Activated CD4-positive, alpha-beta T cell treated with anti-CD3 and anti-CD28 coated beads, Interleukin-2, amount 10 ng/mL, durations not matched to agents 7 days and 5 days (primary cell): ENCODE measurements at regions not wholly inside any gene's neighbourhood (a gene's known extent, or its start where the extent isn't known, plus 50 kb on each side); places are given as distances from the start of the nearest gene placed in this dataset.

Source experiments
- CTCF ChIA-PET: fragments of 350-600 bp; sonication (Branson Sonifier 250); formaldehyde crosslinking; loops from one replicate; lab custom pipeline; 2021; ENCODE audit warnings: antibody characterized with exemption; lab: Charles Lee
- POLR2A ChIA-PET: fragments of 350-600 bp; sonication (Branson Sonifier 250); formaldehyde crosslinking; loops from one replicate; lab custom pipeline; 2021; ENCODE audit warnings: antibody characterized with exemption; lab: Charles Lee
- DNase-seq: peaks from one replicate; pipeline ENCODE4 v3.0.0-alpha.2; 2020
- H3K27ac Mint-ChIP-seq: one replicate; pipeline ENCODE4 v1.8.0; 2021; ENCODE audit warnings: mild to moderate bottlenecking, moderate library complexity, mixed read lengths
- H3K27me3 Mint-ChIP-seq: one replicate; pipeline ENCODE4 v1.8.0; 2021; ENCODE audit warnings: mixed read lengths
- H3K36me3 Mint-ChIP-seq: one replicate; pipeline ENCODE4 v1.8.0; 2021; ENCODE audit warnings: low read depth, mixed read lengths
- H3K4me1 Mint-ChIP-seq: one replicate; pipeline ENCODE4 v1.8.0; 2021; ENCODE audit warnings: mixed read lengths
- H3K4me3 Mint-ChIP-seq: one replicate; pipeline ENCODE4 v1.8.0; 2021; ENCODE audit warnings: mild to moderate bottlenecking, moderate library complexity, mixed read lengths
- H3K9me3 Mint-ChIP-seq: one replicate; pipeline ENCODE4 v1.8.0; 2021; ENCODE audit warnings: mixed read lengths

DNA sequence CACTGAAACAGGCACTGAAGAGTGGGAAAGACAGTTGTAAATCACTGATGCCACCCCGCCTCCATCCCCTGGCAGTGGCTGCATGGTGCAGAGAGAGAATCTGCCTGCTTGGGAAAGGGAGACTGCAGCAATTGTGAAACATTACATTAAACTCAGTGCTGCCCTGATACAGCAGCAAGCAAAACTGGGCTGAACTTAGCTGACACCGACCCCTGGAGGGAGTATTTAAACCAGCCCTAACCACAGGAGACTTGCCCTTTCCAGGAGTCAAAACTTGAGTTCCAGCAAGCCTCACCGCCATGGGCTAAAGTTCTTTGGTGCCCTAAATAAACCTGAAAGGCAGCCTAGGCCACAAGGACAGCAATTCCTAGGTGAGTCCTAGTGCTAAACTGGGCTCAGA, 109.4 kb upstream of the PLPP4 start:
- Mint-ChIP-seq H3K9me3 (no peaks in the 10 kb centered on the region), H3K36me3 (no peaks in the 10 kb centered on the region), H3K4me1 (no peaks in the 10 kb centered on the region), H3K27ac (no peak overlapping the region), H3K27me3 (peaks cover 7% of the 10 kb centered on the region), H3K4me3 (no peak overlapping the region)
- ChIA-PET POLR2A (interaction anchor here (0.7 kb wide), 1 partner anchor 25 kb away, joined by 4 read pairs; no protein-coding TSS in a partner anchor), CTCF (no interaction called here)
- DNase-seq: no peak

DNA sequence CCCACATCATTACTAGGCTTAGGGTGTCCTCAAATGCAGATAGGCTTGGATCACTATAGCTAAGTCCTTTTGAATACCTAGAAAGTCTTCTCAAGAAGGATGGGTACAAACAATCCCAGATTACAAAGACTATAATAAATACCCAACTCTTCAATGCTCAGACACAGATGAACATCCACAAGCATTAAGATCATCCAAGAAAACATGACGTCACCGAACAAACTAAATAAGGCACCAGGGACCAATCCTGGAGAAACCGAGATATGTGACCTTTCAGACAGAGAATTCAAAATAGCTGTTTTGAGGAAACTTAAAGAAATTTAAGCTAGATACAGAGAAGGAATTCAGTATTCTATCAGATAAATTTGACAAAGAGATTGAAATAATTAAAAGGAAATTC, 108.0 kb upstream of the PLPP4 start:
- ChIA-PET POLR2A (no interaction called here), CTCF (no interaction called here)
- no peak overlapping the region for H3K27ac Mint-ChIP-seq
- no peak for DNase-seq
- no peaks in the 10 kb centered on the region for H3K36me3 Mint-ChIP-seq
- H3K9me3 Mint-ChIP-seq: no peaks in the 10 kb centered on the region
- no peak overlapping the region for H3K4me3 Mint-ChIP-seq
- H3K27me3 Mint-ChIP-seq: peaks cover 5% of the 10 kb centered on the region
- no peaks in the 10 kb centered on the region for H3K4me1 Mint-ChIP-seq

DNA sequence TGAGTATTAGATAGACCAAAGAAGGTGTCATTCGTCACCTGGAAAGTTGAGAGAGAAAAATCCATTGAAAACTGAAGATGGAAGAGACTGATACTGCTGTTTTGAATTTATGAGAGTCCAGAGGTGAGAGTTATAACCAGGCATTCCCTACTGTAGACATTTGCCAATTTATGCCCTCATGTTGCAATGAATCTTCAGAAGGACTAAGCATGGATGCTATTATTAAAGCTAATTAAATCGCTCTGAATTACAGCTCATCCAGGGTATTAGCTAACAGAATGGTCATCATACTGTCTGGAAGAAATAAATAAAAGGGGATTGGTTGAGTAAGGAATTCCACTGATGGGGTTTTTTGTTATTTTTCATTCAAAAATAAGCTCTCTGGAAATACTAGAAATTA, 101.6 kb upstream of the PLPP4 start:
- no peak for DNase-seq
- Mint-ChIP-seq H3K9me3 (no peaks in the 10 kb centered on the region), H3K27ac (no peak overlapping the region), H3K4me3 (no peak overlapping the region), H3K27me3 (peaks cover 2% of the 10 kb centered on the region), H3K36me3 (no peaks in the 10 kb centered on the region), H3K4me1 (no peaks in the 10 kb centered on the region)
- ChIA-PET POLR2A (no interaction called here), CTCF (no interaction called here)

DNA sequence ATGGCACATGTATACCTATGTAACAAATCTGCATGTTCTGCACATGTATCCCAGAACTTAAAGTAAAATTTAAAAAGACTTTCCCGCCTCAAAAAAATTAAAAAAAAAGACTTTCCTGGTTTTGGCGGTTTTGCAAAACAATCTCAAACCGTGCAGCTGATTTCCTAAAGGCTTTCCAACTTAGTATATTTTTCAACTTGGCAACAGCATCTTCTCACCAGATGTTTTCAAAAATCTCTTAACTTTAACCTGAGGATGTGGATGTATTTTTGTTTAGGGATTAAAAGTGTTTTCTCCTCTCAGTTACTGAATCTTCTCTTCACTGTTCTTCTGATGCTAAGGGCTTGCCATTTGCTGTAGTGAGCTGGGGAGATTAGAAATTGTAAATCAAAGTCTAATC, 96.5 kb upstream of the PLPP4 start:
- ChIA-PET POLR2A (no interaction called here), CTCF (no interaction called here)
- Mint-ChIP-seq H3K27me3 (no peaks in the 10 kb centered on the region), H3K27ac (no peak overlapping the region), H3K9me3 (no peaks in the 10 kb centered on the region), H3K4me3 (no peak overlapping the region), H3K4me1 (no peaks in the 10 kb centered on the region), H3K36me3 (no peaks in the 10 kb centered on the region)
- no peak for DNase-seq

DNA sequence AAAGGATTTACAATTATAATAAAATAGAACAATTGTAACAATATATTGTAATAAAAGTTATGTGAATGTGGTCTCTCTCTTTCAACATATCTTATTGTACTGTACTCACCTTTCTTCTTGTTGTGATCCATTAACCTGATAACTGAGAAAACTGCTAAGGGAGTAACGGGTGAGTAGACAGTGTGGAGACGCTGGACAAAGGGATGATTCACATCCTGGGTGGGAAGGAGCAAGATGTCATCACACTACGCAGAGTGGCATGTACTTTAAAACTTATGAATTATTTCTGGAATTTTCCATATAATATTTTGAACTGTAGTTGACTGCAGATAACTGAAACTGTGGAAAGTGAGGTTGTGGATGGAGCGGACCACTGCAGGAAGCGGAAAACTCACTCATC, 91.2 kb upstream of the PLPP4 start:
- DNase-seq: no peak
- no peaks in the 10 kb centered on the region for H3K9me3 Mint-ChIP-seq
- no peaks in the 10 kb centered on the region for H3K36me3 Mint-ChIP-seq
- POLR2A ChIA-PET: no interaction called here
- H3K4me3 Mint-ChIP-seq: no peak overlapping the region
- CTCF ChIA-PET: no interaction called here
- H3K4me1 Mint-ChIP-seq: no peaks in the 10 kb centered on the region
- peaks cover 5% of the 10 kb centered on the region for H3K27me3 Mint-ChIP-seq
- no peak overlapping the region for H3K27ac Mint-ChIP-seq

DNA sequence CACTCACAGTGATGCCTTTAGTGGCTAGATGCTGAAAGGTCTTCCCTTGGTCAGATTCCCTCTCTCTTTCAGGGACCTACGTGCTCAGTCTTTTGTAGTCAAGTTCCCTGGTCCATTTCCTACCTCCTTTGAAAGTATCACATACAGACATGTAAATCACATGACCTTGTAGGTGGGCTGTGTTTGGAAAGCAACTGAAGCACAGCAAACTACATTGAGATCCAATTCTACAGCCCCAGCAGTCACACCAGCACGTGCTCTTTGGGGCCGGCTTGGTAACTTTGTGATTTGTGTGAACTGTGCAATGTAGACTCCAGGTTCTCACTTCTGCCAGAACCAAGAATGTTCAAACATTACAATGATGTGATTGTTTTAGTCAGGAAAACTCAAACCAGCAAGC, 89.7 kb upstream of the PLPP4 start:
- Mint-ChIP-seq H3K4me1 (no peaks in the 10 kb centered on the region), H3K27me3 (peaks cover 5% of the 10 kb centered on the region), H3K36me3 (no peaks in the 10 kb centered on the region), H3K27ac (no peak overlapping the region), H3K4me3 (no peak overlapping the region), H3K9me3 (no peaks in the 10 kb centered on the region)
- CTCF ChIA-PET: no interaction called here
- DNase-seq: no peak
- POLR2A ChIA-PET: no interaction called here

DNA sequence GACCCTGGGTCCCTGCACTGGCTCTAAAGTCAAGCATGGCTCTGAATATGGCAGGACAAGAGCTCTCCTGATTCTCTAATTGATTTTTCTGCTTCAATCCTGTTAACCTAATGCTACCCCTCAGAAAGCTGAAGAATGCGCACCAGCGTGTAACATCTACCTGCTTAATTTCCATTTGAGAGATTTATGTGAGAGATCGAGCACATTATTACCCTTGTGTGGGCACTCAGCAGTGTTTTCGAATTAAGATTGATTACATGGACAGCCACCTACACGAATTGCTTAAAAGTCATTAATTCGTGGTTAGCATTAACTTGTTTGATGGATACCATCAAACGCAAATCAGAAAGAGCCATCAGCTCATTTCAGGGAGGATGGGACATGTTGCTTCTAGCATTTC, 88.7 kb upstream of the PLPP4 start:
- H3K4me1 Mint-ChIP-seq: no peaks in the 10 kb centered on the region
- no peaks in the 10 kb centered on the region for H3K9me3 Mint-ChIP-seq
- no peaks in the 10 kb centered on the region for H3K36me3 Mint-ChIP-seq
- POLR2A ChIA-PET: no interaction called here
- peaks cover 5% of the 10 kb centered on the region for H3K27me3 Mint-ChIP-seq
- CTCF ChIA-PET: no interaction called here
- no peak overlapping the region for H3K27ac Mint-ChIP-seq
- no peak for DNase-seq
- no peak overlapping the region for H3K4me3 Mint-ChIP-seq

DNA sequence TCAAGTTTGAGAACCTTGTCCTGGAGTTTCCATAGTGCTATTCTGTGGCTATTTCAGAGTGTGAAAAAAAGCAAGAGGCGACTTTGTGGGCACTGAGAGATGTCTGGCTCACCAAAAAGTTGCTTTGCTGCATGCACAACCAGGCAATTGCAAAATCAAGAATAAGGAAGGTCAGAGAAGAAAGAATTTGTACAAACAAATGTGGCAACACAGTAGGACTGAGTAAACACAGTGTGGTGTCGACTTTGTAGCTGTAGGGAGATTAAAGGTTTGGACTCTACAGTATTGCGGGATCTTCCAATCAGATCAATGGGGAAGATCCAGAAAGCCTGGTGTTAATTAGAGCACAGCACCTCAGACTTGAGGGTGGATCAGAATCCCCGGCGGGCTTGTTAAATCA, 88.1 kb upstream of the PLPP4 start:
- ChIA-PET POLR2A (no interaction called here), CTCF (no interaction called here)
- Mint-ChIP-seq H3K27me3 (peaks cover 5% of the 10 kb centered on the region), H3K4me1 (no peaks in the 10 kb centered on the region), H3K9me3 (no peaks in the 10 kb centered on the region), H3K4me3 (no peak overlapping the region), H3K27ac (no peak overlapping the region), H3K36me3 (no peaks in the 10 kb centered on the region)
- DNase-seq: no peak

DNA sequence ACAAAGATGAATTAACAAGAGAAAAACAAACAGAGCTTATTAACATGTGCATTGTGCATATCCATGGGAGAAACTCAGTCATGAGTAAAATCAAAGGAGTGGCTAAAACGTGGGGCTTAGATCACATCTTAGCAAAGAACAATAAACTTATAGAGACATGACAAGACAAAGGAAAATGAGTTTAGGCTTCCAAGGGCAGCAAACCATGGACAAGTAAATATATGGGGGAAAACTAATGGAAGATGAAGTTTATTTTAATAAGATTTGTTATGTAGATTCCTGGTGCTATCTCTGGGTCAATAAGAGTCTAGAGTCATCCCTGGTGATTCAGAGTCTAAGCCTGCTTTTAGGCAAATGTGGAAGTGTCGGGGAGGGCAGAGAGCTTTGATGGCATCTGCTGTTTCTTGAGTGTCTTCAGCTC, 87.2 kb upstream of the PLPP4 start:
- peaks cover 5% of the 10 kb centered on the region for H3K27me3 Mint-ChIP-seq
- ChIA-PET CTCF (no interaction called here), POLR2A (no interaction called here)
- H3K27ac Mint-ChIP-seq: no peak overlapping the region
- H3K36me3 Mint-ChIP-seq: no peaks in the 10 kb centered on the region
- H3K4me1 Mint-ChIP-seq: no peaks in the 10 kb centered on the region
- H3K9me3 Mint-ChIP-seq: no peaks in the 10 kb centered on the region
- no peak overlapping the region for H3K4me3 Mint-ChIP-seq
- DNase-seq: no peak

DNA sequence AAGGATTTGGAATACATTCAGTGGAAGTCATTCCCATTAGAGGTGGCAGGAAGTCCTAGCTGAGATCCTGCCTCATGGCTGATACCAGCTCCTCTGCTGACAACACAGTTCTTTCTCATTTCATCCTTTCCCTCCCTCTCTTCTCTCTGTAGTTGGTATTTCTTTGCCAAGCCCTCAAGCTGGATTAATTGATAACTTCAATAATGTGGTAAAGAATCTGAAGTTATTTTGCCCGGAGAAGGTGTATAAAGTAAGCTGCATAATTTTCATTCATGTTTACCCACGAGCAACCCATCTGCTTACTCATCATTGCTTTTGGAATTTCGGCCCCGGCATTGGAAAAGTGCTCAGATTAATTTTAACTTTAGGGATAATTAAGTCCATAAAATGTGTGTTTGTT, 85.2 kb upstream of the PLPP4 start:
- ChIA-PET POLR2A (no interaction called here), CTCF (no interaction called here)
- DNase-seq: no peak
- Mint-ChIP-seq H3K4me3 (no peak overlapping the region), H3K36me3 (no peaks in the 10 kb centered on the region), H3K9me3 (no peaks in the 10 kb centered on the region), H3K27ac (no peak overlapping the region), H3K4me1 (no peaks in the 10 kb centered on the region), H3K27me3 (peaks cover 5% of the 10 kb centered on the region)

DNA sequence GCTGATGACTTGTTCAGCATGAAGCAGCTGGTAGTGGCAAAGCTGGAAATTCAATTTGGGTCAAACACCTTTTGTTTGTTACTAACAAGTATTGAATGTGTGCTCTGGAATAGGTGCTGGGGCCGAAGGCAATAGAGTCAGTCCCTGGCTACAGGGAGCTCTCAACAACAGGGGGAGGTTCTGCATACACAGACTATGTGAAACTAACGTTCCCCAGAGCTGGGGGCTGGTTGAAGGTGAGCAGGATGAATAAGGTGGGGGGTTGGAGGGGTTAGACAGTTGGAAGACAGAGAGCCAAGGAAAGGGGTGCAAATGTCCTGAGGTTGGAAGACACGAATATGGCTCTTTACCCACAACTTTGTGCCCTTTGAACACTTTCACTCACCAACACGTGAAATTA, 84.1 kb upstream of the PLPP4 start:
- CTCF ChIA-PET: no interaction called here
- H3K27ac Mint-ChIP-seq: no peak overlapping the region
- H3K36me3 Mint-ChIP-seq: no peaks in the 10 kb centered on the region
- H3K27me3 Mint-ChIP-seq: peaks cover 5% of the 10 kb centered on the region
- no peaks in the 10 kb centered on the region for H3K4me1 Mint-ChIP-seq
- no peaks in the 10 kb centered on the region for H3K9me3 Mint-ChIP-seq
- no peak overlapping the region for H3K4me3 Mint-ChIP-seq
- POLR2A ChIA-PET: no interaction called here
- no peak for DNase-seq

DNA sequence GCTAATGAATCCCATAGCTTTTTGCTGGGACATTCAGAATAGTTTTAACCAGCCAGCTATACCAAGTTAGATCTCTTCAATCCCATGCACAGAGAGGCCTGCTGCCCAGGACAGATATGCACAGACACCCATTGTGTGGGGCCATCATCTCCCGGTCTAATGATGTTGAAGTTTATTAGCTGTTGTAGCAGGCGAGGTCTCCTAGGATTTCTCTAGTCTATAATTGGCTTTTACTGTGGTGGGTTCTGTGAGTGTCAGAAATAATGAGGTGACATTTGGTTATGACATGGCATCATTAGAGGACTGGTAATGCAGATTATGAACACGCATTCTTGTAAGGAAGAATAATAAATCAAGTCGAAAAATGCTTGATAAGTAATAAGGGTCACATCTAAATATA, 81.4 kb upstream of the PLPP4 start:
- Mint-ChIP-seq H3K36me3 (no peaks in the 10 kb centered on the region), H3K4me3 (no peak overlapping the region), H3K9me3 (no peaks in the 10 kb centered on the region), H3K4me1 (no peaks in the 10 kb centered on the region), H3K27ac (no peak overlapping the region), H3K27me3 (no peaks in the 10 kb centered on the region)
- ChIA-PET CTCF (interaction anchor here (1.0 kb wide), 1 partner anchor 31 kb away, joined by 3 read pairs; no protein-coding TSS in a partner anchor), POLR2A (no interaction called here)
- no peak for DNase-seq

DNA sequence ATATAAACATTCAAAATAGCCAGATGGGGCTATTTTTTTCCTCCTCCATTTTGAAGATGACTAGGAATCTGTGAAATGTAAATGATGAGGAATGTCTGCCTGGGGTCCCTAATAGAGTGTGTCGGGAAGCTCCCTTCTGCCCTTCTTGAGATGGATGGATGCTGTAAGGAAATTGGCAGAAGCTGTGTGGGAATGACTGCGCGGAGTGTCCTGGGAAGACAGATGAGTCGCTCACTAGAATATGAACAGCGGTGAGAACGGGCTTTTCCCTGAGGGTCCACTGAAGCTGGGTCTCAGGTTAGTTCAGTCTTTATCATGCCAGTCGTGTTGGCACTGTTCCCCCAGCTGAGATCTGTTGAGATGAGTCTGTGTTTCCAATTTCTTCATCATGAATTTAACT, 75.1 kb upstream of the PLPP4 start:
- Mint-ChIP-seq H3K27me3 (peaks cover under 1% of the 10 kb centered on the region), H3K36me3 (no peaks in the 10 kb centered on the region), H3K4me1 (no peaks in the 10 kb centered on the region), H3K4me3 (no peak overlapping the region), H3K9me3 (no peaks in the 10 kb centered on the region), H3K27ac (no peak overlapping the region)
- ChIA-PET CTCF (no interaction called here), POLR2A (no interaction called here)
- no peak for DNase-seq

DNA sequence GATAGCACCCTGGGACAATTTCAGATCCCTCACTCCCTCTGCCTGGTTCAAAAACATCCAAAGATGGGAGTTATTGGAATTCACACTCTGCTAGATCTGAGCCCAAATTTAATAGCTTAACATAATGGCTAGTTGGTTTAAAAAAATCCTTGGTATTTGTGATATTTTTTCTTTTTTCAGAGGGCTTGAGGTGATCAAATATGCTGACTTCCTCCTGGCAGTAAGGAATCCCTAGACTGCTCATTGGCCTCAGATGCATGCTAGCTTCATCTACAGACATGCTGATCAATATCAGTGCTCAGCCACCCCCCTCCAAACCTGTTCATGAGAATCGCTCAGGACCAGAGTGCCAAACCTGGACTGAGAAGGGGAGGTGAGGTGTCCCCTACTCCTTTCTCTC, 74.7 kb upstream of the PLPP4 start:
- no peaks in the 10 kb centered on the region for H3K36me3 Mint-ChIP-seq
- H3K27me3 Mint-ChIP-seq: peaks cover 2% of the 10 kb centered on the region
- H3K27ac Mint-ChIP-seq: no peak overlapping the region
- H3K4me3 Mint-ChIP-seq: no peak overlapping the region
- DNase-seq: no peak
- ChIA-PET POLR2A (no interaction called here), CTCF (no interaction called here)
- no peaks in the 10 kb centered on the region for H3K9me3 Mint-ChIP-seq
- no peaks in the 10 kb centered on the region for H3K4me1 Mint-ChIP-seq
